Fibroblast of lung (primary cell): ENCODE measurements at regions not wholly inside any gene's neighbourhood (a gene's known extent, or its start where the extent isn't known, plus 50 kb on each side); places are given as distances from the start of the nearest gene placed in this dataset.

Experiments
- EZH2 ChIP-seq: IDR thresholded peaks from 2 replicates; pipeline ENCODE4 v1.5.1; 2012; ENCODE audit warnings: low read length, control low read depth, mild to moderate bottlenecking; ENCODE audit errors: missing control alignments
- TF ChIP-seq, protein P1 (sequence below), 2 donors: IDR thresholded peaks in 1 of 2; conservative IDR thresholded peaks in 1 of 2; 1 replicate in 1 of 2; 2 replicates in 1 of 2; pipeline ENCODE4 v1.5.1; 2011 to 2012; ENCODE audit warnings: low read length in 2 of 2, control low read depth in 1 of 2, inconsistent platforms in 1 of 2, low read depth in 1 of 2, mild to moderate bottlenecking in 1 of 2

DNA sequence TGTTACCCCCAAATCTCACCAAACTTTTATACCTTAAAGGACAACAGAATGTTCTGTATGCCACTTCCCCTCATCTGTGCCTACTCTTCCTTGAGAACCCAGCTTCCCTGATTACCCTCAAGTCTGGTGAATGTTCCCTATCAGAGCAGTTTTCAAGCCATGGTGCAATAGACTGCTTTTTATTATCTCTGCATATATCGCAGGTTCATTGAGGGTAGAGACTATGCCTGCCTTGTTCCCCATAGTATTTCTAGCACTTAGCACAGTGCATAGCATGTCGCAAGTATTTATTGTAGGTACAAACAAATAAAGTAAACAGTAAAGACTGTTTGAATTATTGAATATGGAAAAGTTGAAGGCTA is 146.6 kb downstream of the HAUS1 start:
- TF ChIP-seq, protein P1, sequence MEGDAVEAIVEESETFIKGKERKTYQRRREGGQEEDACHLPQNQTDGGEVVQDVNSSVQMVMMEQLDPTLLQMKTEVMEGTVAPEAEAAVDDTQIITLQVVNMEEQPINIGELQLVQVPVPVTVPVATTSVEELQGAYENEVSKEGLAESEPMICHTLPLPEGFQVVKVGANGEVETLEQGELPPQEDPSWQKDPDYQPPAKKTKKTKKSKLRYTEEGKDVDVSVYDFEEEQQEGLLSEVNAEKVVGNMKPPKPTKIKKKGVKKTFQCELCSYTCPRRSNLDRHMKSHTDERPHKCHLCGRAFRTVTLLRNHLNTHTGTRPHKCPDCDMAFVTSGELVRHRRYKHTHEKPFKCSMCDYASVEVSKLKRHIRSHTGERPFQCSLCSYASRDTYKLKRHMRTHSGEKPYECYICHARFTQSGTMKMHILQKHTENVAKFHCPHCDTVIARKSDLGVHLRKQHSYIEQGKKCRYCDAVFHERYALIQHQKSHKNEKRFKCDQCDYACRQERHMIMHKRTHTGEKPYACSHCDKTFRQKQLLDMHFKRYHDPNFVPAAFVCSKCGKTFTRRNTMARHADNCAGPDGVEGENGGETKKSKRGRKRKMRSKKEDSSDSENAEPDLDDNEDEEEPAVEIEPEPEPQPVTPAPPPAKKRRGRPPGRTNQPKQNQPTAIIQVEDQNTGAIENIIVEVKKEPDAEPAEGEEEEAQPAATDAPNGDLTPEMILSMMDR (conservative IDR thresholded peaks at IDR 0.05 in 1 of 2, IDR thresholded peaks at IDR 0.05 in 1 of 2; ENCODE audit: low read depth in 1 of 2, low read length in 2 of 2): no peak
- TF ChIP-seq EZH2: no peak
